GM21390 (cell line): ENCODE measurements at regions not wholly inside any gene's neighbourhood (a gene's known extent, or its start where the extent isn't known, plus 50 kb on each side); places are given as distances from the start of the nearest gene placed in this dataset.

Experiments
- ATAC-seq: cut with Tn5 transposase; IDR thresholded peaks from one replicate; pipeline ENCODE4 v1.9.1; 2021; ENCODE audit not compliant: unreplicated experiment

DNA sequence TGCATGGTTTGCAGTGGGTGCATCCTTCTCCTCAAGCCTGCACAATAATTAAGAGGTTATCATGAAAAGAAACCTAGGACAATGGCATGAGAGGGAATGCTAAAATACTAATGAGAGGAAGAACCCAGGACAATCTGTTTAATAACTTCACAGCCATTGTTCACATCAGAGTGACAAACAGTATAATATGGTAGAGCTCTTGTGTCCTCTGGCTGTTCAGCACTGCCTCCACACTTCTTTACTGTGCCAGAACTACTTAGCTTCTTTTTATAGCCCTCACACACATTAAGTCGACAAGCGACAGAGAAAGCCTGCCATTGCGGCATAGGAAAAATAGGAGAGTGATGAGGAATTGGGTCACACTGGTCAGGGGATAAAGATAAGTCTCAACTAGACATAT lies 65.0 kb upstream of the MEIS2 start:
- ATAC-seq, result no peak

DNA sequence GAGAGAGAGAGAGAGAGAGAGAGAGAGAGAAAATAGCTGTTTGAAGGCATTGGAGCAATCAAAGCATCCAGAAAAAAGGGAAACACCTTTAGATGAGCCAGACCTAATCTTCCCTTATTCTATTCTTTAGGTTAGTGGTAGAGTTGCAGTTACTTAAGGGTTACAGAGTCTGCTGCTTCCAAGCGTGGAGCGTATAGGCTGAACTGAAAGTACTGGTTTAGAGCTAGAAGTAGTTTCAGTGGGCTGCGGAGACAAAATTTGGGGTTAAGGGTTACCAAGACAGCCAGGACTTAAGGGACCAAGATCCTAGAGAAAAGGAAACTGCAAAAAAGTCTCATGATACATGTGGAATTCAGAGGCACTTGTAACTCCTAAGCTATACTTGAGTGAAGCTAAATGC lies 66.1 kb upstream of the MEIS2 start:
- no peak for ATAC-seq

DNA sequence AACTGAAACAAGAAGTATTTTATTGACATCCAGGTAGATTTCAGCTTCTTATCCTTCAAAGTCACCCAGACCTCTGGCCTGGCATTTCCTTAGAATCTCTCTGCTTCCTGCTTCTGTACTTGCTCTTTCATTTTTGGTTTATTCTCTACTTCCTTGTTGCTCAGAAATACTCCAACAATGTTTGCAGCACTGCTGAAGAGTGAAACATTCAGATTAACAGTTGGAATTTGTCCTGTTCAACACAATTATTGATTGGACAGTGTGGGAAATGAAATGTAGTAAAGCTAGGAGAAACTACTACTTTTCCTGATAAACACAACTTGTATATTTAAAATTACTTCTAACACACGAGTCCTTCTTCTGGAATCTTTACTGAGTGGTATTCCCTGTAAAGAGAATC lies 81.0 kb upstream of the MEIS2 start:
- no peak for ATAC-seq

DNA sequence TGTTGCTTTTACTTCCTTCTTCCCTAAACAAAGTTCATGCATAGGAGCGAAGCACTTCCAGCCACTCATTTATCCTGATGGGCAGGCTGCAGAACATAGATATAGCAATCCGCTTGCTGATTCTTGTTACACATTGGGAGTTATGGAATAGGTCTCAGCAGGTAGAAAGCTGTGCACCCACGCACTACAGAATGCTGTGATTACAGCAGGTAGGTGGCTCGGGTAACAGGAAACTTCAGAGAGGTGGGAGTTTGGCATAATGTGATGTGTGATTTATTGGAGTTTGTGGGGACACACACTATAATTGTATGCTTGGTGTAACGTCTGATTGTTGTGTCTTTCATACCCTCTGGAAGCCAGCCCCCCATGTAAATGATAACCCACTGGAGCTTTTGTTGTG lies 99.2 kb upstream of the MEIS2 start:
- ATAC-seq, result no peak

DNA sequence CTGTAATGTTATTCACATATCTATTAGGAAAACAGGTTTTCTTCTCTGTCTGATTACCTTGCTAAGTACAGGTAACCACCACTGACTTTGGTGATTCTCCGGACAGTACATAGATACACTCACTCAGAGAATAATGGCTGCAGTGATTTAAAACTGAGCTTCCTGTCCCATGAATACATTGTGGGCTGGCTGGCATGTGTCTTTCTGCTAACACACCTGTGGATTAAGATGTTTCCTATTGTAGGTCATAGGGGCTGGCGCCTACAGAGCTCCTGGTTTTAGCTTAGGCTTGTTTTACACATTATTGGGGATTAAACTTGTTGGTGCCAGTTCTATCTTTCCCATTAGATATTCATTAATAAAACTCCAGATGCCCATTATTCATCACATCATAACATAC lies 102.7 kb upstream of the MEIS2 start:
- ATAC-seq, result no peak

DNA sequence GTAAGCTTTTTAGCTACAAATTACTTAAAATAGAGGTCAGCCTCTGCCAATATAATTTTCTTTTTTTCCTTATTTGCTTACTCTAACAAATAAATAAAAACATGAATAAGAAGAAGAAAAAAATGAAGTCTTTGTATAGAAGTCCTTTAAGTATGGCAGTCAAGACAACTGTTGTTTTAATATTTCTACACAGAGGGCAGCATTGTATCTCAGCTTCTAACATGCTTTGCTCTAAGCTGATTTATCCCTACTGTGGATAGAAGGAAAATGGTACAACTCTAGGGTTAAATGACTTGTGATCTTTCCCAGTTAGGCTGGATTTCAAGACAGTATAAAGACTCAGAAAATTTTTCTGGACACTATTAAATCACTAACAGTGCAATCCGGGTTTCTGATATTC lies 104.3 kb upstream of the MEIS2 start:
- no peak for ATAC-seq

DNA sequence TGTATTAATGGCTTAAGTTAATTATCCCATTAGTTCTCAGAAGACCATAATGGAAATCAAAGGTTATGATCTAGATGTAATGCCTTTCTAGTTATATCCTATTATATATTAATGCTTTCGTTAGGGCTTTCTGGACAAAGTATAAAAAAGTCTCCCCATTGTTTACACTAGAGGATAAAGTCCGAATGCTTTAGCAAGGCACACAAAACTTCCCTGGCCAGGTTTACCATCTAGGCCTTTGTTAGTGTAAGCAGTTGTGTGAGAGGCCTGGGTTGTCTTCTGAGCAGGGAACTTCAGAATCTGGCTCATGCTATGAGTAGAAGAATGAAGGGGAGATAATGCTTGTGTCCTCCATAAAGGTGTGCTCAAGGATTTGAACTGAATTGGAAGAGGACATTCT lies 106.3 kb upstream of the MEIS2 start:
- no peak for ATAC-seq

DNA sequence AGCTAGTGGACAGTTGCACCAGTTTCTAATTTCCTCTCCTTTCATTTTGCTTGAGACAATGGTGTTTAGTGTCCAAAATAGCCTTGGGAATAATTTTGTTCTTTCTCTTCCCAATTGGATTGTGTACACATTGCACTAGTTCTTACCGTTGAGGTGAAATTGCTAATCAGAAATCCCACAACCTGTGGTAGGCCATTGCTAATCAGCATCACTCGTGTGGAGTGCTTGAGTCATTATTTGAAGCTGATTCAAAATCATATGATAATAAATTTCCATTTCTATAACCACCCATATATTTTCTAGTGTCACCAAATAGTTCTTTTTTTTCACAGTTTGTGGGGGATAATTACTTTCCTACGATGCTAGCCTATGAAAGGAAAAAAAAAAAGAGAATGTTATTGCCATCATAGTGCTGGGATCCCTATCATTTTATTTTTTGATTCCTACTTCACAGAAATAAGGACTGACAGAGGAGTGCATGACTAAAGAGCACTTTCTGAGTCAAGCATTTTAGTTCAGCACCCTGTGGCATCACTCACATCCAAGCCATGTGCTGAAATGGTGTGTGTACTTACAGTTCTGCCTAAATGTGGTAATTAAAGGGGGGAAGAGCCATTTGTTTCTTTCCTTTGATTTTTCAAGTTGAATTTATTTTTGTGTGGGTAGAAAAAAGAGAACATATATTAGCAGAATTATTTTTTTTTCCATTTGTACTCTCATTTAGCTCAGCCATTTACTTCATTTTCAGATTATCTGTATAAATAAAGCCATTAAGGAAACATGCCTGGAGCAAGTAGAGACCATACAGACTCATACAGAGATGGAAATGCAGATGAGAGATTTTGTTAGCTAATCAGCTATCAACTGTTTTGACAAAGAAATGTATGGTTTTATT lies 108.0 kb upstream of the MEIS2 start:
- ATAC-seq, result no peak

DNA sequence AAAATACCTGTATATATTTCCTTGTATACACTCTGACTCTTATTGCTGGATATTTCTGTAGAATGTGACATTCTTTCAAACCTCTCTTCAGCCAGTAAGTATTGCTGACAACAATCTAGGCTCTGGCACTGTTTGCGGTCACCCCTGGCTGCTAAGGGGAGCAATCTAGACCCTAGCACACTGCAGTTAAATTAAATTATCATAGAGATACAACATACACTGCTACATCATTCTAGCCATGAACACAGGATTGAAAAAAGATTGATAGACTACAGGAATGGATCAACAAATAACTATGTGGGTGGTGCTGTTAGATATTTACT lies 108.7 kb upstream of the MEIS2 start:
- no peak for ATAC-seq

DNA sequence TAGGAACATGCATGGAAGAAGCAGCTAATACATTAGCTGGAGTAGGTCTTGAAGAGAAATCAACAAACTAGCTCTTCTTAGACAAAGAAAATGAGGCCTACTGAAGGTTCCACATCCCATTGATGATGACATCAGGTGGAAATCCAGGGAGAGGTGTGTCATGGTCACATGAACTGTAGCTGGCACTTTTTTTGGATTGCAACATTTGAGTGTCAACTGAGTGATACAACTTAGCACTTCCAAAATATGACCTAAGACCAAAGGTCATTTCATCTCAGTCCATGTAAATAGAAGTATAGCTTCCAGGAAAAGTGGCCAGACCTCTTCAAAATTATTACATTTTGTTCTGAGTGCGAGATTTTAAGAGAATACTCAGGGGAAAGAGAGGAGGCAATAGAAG lies 117.2 kb upstream of the MEIS2 start:
- no peak for ATAC-seq

DNA sequence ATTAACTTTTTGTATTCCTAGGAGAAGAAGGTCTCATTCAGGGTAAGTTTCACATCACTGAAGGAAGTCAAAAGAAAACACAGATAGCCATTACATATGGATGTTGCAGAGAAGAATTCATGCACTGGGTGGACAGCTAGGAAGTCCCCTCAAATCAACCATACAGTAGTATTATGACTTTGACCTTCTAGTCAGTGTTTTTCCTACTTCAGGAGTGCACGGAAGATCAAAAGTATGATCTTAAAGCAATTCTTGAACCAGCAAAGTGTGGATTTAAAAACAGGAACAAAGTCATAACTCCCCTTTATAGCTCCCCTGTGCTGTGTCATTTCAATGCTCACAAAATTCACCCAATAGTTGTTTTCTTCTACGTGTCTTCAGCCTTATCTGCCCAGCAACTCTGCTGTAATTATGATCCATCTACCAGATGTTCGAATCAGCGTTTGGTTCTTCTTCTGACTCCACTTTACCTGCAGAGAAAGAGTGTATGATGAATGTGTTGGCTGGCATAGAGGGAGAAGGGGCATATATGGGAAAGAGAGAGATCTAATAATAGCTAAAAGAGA lies 118.1 kb upstream of the MEIS2 start:
- no peak for ATAC-seq

DNA sequence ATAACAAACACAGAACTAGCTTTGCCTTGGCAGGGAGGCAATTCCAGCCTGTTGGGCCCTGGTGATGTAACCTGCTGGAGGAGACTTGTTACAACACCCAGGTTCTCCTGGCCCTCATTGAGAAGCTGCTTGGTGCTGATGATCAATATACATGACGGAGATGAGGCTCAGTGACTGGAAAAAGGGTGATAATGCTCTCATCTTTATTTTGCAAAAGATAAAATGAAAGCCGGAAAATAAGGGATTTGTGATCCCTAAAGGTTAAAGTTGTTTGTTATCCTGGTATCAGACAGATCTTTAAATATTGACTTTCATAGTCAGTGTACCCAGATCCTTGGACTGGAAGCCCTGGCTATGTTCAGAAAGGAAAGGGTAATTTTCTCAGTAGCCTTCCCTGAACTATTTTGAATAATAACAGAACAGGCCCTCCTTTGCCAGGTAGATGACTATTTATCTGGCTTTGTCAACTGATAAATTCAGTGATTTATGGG lies 118.9 kb upstream of the MEIS2 start:
- ATAC-seq, result no peak

DNA sequence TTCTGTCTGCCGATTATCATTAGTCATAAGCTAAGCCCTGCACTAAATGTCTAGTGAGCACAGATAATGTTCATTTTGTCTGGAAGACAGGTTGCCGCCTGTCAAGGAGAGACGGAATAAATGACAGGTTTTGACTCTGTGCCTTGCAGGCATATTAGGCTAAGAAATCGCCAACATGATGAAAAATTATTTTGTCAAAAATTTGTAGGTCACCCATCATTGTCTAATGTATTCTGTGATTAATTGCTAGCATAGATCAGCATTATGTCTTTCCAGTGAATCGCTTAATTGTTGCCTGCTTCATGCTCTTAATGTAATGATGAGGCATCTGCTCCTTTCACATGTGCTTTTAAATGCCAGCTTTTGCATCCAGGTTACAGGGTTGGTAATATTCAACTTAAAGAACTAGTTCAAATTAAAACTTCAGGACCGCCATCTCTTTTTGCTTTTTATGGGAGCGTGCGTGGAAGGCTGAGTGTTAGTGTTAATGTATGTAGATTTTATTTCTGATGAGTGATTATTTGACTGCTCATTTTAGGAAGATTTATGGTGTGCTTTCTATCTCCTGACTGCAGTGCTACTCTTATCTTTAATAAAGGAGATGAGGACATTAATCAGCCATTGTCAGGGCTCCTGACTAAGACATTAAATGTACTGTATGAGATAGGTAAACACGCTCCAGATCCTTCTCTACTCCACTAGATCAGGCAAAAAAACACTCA lies 120.8 kb upstream of the MEIS2 start:
- no peak for ATAC-seq

DNA sequence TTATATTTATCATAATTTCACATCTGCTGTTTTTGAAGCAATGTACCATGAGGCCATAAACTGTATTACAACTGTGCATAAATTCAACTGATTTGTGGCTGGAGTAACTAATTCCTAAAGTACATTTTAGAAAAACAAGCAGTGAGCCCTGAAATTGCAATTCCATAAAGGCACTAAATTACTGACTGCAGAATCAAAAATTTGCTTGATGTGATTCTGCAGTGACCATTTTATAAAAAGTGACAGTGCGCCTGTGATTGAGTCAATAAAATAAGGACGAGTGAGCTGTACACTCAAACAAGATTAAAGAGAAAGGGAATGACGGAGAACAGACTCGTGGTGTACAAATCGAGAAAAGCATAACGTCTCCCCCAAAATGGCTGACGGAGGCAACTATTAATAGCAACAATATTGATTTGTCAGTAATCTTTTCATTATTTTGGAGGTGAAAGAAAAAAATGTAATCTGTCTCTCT lies 121.4 kb upstream of the MEIS2 start:
- ATAC-seq, result no peak

DNA sequence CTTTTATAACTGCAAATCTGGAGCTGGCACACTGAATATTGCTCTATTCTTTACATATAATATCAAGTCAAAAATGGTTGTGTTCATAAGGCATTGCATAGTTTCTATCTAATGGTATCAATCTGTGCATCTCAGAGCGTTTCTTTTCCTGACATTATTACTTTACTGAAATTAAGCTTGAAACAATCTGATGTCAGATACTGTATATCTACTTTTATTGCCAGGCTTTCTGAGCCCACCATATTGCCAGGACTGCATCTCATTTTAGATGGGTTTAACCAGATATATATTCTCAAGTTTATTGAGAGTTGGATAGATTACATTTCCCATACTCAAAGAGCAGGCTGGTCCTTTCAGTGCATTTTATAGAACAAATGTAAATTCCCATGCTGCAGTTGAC lies 122.7 kb upstream of the MEIS2 start:
- ATAC-seq, result no peak

DNA sequence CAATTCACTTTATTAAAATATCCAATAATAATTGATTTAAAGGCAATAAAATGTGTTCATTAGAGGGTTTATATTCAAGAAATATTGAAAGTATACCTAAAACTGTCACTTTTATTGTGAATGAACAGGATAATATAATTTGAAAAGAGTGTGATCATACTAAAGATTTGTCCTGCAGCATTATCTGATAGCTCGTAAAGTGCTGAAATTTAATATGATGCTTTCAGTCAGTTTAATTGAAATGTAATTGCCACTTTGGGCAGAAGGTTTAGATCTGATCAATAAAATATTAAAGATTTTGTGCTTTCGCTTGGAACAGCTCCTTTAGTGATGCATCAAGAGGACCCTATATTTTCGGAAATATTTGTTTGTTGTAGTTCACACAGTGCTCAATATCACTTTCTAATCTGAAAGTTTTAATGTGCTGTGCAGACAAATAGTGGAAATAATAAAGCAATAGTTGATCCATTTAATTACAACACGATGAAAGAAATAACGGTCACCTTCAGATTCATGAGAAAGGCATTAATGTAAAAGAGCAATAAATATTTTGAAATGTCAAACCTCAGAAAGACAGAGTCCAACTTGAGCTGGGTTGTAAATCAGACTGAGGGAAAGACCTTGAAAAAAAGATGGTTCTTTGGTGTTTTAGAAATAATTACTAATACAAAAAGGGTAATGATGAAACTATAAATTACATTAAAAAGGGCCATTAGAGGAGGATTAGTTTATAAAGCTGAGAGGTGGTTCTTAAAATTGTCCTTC lies 129.7 kb upstream of the MEIS2 start:
- ATAC-seq, result no peak

DNA sequence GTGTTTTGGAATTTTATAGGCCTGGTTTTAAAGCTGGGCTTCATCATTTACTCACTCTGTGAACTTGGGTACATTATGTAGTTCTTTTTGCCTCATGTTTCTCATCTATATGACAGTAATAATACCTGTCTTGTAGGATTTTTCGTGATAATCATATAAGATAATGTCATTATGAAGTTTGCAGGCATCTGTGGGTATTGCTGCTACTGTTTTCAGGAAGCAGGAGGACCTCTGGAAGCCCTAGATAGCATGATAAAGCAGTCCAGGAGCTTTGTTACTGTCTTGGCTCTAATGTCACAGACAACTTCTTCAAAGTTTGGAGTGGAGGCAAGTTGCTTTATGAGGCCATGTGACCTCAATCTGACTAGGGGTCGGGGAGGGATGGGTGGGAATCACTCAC lies 145.0 kb upstream of the MEIS2 start:
- ATAC-seq, result no peak

DNA sequence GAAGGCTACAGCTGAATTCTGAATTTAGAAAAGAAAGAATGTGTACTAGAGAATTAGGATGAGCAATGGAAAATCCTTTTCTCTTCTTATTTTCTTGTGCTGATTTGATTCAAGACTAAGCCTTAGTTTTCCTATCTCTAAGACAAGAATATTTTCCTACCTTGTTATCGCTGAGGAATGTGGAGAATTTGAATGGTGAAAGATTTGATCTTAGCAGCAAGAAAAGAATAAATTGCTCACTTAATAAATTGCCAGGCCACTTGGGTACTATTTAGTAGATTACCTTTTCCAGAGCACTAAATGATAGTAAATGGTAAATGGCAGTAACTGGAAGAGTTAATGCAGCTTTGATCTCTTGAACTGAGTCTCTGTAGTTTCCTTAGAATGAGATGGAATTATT lies 145.7 kb upstream of the MEIS2 start:
- no peak for ATAC-seq

DNA sequence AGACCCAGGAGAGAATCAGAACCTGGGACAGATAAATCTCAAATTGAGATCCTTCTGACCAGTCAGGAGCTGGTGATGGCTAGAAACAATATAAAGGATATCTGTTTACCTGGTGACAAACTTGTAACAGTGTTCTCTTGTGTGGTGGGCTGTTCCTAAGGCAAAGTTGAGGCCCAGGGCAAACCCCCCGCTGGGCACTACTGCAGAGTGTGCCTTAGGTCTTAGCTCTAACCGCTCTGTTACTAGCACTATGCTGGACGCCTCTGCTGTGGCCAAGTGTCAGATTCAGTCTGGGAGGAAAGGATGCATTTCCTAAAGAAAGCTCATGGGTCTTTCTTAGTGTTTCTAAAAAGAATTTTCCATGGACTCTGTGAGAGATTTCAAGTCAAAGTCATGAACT lies 146.5 kb upstream of the MEIS2 start:
- no peak for ATAC-seq

DNA sequence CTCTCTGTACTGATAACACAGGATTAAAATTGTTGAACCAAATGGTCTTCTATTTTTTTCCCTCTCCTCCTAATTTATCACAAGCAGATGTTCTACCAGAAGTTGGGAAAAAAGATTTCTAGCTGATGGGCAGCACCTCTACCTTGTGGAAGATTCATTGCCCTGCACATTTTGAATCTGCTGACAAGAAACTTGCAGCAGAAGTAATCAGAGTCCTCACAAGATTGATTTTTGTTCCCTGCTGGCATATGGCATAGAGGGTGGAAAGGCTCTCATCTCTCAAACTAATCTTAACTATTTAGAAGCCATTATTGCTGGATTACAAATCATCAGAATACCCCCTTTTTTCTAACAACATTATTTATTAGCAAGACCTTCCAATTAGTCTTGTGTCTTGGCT lies 148.9 kb upstream of the MEIS2 start:
- no peak for ATAC-seq

DNA sequence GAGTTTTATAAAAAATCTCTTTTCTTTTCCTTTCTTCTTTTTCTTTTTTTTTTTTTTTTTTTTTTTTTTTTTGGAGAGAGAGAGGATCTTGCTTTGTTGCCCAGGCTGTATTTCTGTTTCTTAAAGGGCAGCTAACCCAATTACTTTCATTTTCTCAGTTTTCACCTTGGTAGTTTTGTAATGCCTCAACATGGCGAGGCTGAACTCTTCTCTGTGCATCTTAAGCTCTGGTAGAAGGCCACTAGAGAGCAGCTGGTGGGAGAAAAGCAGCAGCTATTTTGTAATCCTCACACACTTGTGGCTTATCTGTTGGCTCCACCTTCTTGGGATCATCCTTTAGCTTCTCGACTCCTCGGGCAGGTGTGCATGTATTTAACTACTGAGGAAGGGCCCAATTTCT lies 152.2 kb upstream of the MEIS2 start:
- no peak for ATAC-seq
